ENCODE measurements at regions not wholly inside any gene's neighbourhood (a gene's known extent, or its start where the extent isn't known, plus 50 kb on each side); places are given as distances from the start of the nearest gene placed in this dataset.

- DNase-seq (ENCODE audit: insufficient read length, low spot score) (no peak), FAIRE-seq (no peak)
- TF ChIP-seq, protein P1, sequence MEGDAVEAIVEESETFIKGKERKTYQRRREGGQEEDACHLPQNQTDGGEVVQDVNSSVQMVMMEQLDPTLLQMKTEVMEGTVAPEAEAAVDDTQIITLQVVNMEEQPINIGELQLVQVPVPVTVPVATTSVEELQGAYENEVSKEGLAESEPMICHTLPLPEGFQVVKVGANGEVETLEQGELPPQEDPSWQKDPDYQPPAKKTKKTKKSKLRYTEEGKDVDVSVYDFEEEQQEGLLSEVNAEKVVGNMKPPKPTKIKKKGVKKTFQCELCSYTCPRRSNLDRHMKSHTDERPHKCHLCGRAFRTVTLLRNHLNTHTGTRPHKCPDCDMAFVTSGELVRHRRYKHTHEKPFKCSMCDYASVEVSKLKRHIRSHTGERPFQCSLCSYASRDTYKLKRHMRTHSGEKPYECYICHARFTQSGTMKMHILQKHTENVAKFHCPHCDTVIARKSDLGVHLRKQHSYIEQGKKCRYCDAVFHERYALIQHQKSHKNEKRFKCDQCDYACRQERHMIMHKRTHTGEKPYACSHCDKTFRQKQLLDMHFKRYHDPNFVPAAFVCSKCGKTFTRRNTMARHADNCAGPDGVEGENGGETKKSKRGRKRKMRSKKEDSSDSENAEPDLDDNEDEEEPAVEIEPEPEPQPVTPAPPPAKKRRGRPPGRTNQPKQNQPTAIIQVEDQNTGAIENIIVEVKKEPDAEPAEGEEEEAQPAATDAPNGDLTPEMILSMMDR (IDR thresholded peaks at IDR 0.05; ENCODE audit: insufficient read depth, missing control alignments), result no peak
Observed at GRCh38 chr17:79177877-79178276, 103.3 kb downstream of the ENGASE start.

DNA sequence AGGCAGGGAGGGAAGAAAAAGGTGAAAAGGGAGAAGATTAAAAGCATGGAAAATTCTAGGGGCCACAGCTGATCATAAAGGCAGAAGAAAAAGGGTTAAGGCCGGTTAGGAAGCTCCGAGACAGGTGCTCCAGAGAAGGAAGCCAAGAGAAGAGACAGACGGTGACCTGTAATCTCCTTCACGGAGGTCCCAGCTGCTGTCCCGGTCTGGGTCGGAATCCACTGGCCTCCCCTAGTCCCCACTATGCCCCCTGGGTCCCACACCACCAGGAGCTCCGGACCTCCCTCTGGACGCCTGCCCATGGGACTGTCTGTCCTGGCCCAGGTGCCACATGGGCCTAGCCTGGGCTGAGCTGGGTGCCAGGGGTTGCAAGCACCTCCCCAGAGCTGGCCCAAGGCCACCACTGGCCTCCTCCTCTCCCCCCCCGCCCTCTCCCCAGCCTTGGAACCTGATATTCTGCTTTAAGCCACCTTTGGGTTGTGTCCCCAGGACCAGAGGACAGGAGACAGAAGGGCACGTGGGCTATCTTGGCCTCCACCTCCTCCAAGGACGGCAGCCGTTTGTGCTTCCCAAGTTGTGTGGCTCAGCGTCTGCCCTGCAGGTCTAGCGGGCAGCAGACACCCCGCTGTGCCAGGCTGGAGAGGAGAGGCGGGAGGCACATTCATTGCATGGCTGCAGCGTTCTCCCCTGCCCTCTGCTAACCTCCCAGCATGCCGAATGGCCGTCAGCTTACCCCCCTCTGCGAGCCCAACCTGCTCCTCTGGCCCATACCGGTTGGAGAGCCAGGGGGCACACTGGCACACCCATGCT is 102.4 kb downstream of the ENGASE start:
- TF ChIP-seq, protein P1 (IDR thresholded peaks at IDR 0.05; ENCODE audit: insufficient read depth, missing control alignments), result no peak
- DNase-seq (ENCODE audit: insufficient read length, low spot score) (no peak), FAIRE-seq (no peak)

GRCh38 chr17:79174905-79175856 is 100.6 kb downstream of the ENGASE start:
- no peak for DNase-seq (ENCODE audit: insufficient read length, low spot score)
- FAIRE-seq, result no peak
- TF ChIP-seq, protein P1 (IDR thresholded peaks at IDR 0.05; ENCODE audit: insufficient read depth, missing control alignments), result no peak

- TF ChIP-seq, protein P1 (IDR thresholded peaks at IDR 0.05; ENCODE audit: insufficient read depth, missing control alignments), result no peak
- no peak for DNase-seq (ENCODE audit: insufficient read length, low spot score)
- FAIRE-seq, result no peak
Observed at GRCh38 chr17:79174193-79174765, 99.7 kb downstream of the ENGASE start.

DNA sequence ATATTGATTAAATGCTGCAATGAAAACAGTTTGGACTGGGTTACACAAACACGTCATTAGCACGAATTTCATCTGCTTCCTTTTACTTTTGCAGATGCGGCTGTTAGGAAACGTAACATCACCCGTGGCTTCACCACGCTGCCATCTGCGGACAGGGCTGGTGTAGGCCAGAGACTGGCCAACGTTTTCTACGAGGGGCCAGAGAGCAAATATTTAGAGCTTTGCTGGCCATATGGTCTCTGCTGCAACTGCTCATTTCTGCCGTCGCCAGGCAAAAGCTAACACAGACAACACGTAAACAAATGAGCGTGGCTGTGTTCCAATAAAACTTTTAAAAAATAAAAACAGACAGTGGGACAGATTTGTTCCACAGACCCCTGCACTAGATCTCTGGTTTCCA is 96.6 kb downstream of the ENGASE start:
- FAIRE-seq (no peak), DNase-seq (ENCODE audit: insufficient read length, low spot score) (no peak)
- TF ChIP-seq, protein P1 (IDR thresholded peaks at IDR 0.05; ENCODE audit: insufficient read depth, missing control alignments), result no peak

DNA sequence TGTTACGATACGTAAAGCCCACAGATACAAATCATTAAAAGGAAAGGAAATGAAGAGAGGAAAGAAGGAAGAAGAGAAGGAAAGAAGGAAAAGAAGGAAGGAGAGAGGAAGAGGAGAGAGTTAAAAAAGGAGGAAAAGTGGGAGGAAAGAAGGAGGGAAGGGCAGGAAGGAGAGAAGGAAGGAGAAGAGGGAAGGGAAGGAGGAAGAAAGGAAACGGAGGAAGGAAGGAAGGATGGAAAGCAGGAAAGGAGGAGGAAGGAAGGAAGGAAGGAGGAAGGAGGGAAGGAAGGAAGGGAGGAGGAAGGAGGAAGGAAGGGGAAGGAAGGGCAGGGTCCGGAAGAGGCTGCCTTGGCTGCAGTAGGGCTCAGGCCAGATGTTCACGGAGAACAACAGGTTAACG is 95.2 kb downstream of the ENGASE start:
- TF ChIP-seq, protein P1 (IDR thresholded peaks at IDR 0.05; ENCODE audit: insufficient read depth, missing control alignments), result no peak
- FAIRE-seq (no peak), DNase-seq (ENCODE audit: insufficient read length, low spot score) (no peak)
